ENCODE measurements at regions not wholly inside any gene's neighbourhood (a gene's known extent, or its start where the extent isn't known, plus 50 kb on each side); places are given as distances from the start of the nearest gene placed in this dataset.
"Not testable (repeated sequence)": the region's sequence is repeated elsewhere in the genome, so short reads cannot be mapped to it uniquely, and the experiment has no call there.

DNA sequence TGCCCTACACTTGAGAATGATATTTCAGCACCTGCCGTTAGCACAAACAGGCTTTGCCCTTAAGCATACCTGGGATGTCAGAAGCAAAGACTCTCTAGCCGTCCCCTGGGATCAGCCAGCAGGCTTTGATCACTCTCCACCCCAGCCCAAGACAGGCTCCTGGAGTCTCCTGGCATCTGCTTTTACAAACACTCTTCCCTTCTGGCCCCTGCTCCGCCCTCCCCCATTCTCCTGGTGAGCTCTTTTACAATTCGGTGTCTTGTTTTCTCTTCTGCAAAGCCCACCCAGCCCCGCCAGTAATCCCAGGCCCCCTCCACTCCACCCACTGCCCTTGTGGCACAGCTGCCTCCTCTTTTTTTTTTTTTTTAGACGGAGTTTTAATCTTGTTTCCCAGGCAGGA is 50.4 kb downstream of the KATNIP start:
- DNase-seq (ENCODE audit: low read depth in 2 of 2): no peak

DNA sequence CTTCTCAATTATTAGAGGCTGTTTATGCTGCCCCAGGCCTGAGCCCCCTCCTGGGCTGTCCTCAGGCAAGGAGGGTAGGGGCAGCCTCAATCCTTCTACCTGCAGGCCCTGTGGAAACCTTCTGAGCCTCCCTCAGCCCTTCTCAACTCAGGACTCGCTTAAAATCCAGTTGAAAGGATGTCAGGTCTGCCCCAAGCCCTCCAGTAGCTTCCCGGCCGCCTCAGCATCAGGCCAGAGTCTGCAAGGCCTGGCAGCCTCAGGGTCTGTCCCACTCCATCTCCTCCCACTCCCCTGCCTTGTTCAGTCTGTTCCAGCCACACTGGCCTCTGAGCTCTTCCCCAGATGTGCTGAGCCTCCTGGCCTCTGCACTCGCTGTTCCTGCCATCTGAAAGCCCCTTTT is 52.2 kb downstream of the KATNIP start:
- no peak for DNase-seq (ENCODE audit: low read depth in 2 of 2)

DNA sequence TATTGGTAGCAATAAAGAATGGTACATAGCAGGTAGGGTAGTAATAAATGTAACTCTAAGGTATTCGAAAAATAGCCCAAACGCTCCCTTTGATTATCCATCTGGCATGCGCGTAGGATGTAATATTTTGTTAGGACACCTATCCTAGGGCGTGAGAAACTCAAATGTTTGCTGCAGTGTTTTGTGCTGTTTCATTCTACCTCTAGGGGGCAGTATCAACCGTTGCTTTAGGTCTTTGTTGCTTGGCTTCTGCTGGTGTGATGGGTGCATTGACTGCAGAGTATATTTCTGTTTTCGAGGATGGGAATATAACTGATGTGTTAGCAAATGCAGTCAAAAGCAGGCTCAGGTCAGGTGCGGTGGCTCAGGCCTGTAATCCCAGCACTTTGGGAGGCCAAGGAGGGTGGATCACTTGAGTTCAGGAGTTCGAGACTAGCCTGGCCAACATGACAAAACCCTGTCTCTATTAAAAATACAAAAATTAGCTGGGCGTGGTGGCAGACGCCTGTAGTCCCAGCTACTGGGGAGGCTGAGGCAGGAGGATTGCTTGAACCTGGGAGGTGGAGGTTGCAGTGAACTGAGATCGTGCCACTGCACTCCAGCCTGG is 55.7 kb downstream of the KATNIP start:
- DNase-seq (ENCODE audit: low read depth in 2 of 2): peak in 1 of 2 experiments; percentile 1

DNA sequence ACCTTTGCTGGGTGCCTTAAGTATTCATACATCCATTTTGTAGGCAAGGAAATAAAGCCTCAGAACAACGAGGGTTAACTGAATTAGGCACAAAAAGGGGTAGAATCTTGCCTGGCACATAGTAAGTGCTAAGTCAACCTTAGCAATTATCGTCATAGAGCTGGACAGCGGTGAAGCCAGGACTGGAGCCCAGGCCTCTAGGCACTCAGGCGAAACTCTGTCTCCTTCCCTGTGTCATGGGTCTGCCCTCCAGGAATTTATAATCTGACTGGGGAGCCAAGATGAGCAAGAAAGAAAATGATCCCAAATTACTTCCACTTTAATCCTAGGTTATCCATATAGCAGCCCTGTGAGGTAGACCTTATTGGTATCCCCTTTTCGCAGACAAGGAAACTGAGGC is 61.4 kb downstream of the KATNIP start:
- DNase-seq (ENCODE audit: low read depth in 2 of 2): no peak

DNA sequence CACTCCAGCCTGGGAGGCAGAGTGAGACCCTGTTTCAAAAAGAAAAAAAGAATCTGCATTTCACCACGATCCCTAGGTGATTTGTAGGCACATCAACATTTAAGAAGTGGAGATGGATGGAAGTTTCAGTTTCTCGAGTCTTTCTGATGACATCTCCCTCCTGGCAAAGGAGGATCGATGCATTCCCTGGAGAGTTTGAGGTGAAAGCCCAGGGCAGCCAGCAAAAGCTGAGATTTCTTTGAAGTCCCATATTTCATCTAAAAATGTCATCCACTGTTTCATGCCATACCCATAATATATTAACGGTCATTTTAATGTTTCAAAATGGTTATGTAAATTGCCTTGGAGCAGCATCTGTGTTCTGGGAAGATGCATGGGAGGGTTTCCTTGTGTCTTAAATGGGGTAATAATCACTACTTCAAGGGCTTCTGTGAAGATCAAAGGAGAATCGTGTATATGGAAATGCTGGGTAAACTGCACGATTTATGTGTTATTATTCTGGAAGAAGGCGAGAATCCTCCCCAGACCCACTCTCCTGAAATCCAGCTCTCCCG is 63.4 kb downstream of the KATNIP start:
- DNase-seq (ENCODE audit: low read depth in 2 of 2): no peak

DNA sequence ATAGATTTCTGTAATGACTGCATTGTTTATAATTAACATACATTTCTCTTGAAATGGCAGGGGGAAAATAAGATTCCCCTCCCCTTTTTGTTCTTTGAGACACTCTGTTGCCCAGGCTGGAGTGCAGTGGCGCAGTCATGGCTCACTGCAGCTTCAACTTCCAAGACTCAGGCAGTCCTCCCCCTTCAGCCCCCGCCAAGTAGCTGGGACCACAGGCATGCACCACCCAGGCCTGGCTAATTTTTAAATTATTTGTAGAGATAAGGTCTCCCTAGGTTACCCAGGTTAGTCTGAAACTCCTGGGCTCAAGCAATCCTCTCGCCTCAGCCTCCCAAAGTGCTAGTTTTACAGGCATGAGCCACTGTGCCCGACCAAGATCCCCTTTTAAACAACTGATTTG is 67.7 kb downstream of the KATNIP start:
- DNase-seq (ENCODE audit: low read depth in 2 of 2): no peak

DNA sequence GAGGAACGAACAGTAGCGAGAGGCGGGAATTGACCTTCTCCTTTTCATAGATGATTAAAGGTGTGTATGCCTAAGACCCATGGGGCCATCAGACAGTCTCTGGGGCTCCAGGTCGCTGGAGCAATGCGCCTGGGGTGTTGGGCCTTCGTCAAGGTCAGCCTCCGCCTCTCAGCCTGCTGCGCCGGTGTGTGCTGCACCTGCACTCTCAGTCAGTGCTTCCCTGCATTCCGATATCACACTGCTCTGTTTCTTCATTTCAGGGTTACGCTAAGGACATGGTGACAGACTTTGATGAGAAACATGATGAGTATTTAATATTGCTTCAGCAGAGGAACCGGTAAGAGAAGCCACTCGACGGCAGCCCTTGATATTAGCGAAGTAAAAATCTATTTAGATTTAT is 68.2 kb downstream of the KATNIP start:
- DNase-seq (ENCODE audit: low read depth in 2 of 2): no peak

DNA sequence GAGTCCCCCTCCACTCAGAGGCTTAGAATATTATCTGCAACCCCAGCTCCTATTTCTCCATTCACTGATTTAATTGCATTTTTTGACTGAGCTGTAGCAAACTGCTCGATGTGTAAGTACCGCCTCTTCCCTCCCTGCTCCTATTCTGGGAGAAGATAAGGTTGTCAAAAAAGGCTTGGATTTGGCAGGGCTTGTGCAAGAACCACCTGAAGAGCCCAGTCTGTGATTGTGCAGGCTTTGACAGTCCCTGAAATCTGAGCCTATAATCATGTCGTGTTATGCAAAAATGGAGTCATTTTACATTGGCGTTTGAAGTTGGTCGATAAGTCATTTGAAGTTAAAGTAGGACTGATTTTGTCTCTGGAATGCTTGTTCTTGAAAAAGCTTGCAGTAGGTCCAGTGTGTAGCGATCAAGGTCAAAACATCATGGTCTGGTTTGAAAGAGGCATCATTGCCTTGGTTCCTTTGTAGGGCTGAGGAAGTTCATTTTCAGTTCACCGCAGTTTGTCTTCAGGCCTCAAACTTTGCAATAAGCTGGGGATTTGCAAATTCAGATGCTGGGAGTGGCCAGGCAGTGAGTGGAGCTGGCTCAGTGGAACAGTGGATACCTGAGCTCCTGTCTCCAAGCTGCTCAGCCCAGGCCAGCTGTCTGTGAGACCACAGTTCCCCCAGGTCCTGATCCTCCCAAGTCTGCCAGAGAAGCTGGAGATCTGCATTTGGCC is 68.8 kb downstream of the KATNIP start:
- no peak for DNase-seq (ENCODE audit: low read depth in 2 of 2)

DNA sequence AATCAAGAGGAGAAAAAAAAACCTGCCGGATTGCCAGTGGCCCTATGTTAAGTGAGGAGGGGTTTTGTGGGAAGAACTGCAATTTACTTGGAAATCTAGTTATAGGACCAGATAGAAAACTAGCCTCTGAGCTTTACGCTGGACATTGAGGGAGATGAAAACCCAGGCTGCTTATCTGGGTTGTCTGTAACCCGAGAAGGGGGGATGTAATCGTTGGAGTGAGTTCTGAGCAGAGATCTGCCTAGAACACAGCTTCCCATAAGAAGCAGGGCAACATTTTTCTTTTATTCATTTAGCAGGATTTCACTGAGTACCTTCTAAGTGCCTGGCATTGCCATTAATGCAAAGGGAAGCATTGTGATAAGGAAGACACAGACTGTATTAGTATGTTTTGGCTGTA is 70.6 kb downstream of the KATNIP start:
- no peak for DNase-seq (ENCODE audit: low read depth in 2 of 2)

DNA sequence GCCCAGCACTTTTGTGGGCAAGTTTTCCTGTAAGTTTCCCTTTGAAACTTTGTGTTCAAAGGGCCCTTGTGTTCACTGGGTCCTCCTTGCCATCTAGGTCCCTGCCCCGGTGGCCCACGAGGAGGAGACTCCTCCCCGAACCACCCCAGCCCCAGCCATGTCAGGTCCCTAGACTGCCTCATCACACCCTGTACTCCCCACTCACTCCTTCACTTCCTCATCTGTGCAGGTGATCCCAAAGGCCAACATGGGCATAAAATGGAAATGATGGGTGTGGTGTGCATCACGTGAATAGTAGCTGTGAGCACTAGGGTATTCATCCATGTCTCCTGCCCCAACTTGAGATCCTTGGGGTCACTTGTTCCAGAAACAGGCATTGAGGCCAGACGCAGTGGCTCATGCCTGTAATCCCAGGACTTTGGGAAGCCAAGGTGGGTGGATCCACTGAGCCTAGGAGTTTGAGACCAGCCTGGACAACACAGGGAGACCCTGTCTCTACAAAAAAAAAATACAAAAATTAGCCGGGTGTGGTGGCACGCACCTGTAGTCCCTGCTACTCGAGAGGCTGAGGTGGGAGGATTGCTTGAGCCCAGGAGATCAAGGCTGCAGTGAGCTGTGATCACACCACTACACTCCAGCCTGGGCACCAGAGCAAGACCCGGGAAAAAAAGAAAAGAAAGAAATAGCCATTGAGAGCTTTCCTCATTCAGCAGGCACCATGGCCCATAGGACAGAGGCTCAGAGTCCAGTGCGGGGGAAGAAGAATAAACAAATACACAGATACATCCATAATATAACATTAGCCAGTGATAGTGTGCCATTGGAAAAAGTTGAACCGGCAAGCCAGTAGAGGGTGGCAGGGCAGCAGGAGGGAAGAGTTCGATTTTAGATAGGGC is 74.5 kb downstream of the KATNIP start:
- DNase-seq (ENCODE audit: low read depth in 2 of 2): no peak

DNA sequence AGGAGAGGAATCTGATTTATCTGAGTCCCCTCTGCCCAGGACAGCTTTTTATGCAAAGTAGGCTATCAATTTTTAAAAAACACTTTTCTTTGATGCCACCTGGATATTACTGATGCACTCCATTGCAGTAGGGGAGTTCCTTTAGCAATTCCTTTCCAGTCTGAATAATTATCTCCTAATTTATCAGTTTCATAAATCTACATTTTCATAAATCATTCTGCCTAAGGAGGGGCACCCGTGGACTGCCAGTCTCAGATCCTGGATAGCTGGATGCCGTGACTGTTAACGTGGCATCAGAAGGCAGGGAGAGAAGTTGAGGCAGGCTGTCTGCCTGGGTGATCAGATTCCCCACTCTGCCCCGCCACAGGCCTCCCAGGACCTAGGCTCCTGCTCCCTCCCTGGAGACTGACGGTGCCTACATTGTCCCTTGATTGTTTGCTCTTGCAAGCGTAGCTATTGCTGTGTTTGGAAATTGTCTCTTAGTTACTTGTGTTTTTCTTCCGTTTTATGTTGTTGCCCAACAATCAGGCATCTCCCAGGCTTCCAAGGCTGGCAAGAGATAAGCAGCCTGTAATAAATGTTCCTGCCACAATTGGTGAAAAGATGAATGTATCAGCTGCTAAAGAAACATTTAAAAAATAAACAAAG is 75.2 kb downstream of the KATNIP start:
- no peak for DNase-seq (ENCODE audit: low read depth in 2 of 2)

DNA sequence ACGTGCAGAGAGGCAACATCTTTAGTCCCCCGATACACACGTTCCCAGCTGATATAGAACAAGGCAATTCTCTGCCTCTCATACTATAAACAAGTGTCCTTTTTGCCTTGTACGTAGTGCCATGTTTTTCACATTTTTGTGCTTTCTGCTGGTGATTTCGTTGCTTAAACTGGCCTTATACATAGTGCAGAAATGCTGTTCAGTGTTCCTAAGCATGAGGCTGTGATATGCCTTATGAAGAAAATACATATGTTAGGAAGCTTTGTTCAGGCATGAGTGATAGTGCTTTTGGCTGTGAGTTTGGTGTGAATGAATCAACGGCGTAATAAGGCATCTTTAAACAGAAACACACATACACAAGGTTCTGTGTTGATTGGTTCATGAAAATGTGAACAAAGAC is 77.2 kb downstream of the KATNIP start:
- DNase-seq (ENCODE audit: low read depth in 2 of 2): no peak

DNA sequence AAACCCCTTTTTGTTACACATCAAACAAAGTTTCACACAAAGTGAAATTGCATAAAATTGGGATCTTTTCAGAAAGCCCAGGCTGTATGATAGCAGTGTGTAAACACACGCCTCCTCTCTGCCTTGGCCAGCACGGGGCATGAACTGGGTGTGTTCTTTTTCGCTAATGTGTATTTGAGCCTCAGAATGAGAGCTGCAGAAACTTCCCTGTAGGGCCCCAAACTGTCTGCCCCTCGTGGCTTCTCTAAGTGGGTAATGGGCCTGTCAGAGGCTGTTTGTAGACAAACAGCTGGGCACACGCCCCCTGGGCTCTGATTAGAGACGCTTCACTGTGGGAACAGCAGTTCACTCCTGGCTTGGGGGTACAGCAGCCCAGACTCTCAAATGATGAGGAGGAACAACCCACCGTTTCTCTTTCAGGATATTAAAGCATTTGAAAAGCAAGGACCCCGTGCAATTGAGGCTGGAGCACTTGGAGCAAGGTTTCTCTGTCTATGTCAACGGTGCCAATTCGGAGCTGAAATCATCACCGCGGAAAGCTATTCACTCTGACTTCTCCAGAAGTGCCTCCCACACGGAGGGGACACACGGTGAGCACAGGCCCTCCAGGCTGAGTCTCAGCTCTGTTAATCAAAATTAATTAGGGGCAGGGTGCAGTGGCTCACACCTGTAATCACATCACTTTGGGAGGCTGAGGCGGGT is 78.4 kb downstream of the KATNIP start:
- no peak for DNase-seq (ENCODE audit: low read depth in 2 of 2)

DNA sequence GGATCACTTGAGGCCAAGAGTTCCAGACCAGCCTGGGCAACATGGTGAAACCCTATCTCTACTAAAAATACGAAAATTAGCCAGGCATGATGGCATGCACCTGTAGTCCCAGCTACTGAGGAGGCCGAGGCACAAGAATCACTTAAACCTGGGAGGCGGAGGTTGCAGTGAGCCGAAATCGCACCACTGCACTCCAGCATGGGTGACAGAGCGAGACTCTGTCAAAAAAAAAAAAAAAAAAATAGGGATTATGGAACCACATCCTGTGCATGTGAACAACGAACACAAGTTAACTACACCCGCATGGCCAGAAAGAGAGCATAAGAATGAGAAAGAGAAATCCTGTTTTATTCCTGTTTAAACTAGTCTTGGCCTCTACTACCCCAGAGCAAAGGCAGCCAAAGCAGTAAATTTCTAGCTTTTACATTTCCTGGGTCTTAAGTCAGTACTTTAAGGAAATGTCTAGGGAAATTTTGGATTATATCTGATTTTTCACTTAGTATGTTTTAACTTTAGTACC is 79.1 kb downstream of the KATNIP start:
- not testable (repeated sequence) for DNase-seq (ENCODE audit: low read depth in 2 of 2)

DNA sequence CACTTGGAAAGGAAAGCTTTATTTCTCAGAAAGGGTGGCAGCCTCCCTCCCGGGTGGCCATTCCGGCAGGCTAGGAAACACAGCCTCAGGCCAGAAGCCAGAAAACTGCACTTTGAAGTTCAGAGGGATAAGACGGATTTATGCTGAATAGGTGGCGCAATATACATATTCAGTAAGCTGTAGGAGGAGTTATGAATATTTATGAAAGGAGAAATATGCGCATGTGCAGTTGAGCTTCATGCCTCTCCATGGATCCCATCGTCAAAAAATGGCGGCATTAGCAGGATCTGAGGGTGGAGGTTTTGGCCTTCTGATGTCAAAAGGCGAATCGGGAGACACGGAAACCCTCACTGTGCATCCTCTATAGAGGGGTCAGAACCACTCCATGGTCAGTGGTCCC is 82.3 kb downstream of the KATNIP start:
- no peak for DNase-seq (ENCODE audit: low read depth in 2 of 2)

DNA sequence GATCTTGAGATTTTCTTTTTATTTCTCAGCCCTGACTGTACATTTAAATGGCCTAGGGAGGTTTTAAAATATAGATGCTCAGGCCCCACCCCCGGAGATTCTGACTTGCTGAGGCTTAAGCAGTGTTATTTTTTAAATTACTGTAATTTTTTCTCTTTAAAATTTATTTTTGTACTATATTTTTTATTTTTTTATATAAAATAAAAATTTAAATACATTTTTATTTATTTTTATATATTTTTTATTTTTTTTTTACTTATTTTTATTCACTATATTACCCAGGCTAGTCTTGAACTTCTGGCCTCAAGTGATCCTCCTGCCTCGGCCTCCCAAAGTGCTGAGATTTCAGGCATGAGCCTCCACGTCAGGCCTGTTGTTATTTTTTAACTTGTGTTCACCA is 83.3 kb downstream of the KATNIP start:
- no peak for DNase-seq (ENCODE audit: low read depth in 2 of 2)

DNA sequence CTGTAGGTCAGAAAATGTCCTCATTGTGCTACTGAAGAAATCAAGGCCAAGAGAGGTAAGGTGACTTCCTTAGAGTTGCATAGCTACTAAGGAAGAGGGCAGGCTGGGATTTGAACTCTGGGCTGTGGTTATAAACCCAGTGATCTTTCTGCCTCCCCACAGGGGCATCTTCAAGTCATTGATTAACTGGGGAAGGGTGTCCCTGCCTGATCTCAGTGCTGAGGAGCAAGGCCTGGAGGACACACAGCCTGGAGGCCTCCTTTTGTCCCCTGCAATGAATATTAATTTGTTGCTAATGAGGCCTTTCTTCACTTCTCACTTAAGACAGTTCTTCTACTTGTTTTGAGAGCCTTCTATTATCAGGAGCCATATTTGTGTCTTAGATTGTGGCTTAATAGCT is 83.8 kb downstream of the KATNIP start:
- DNase-seq (ENCODE audit: low read depth in 2 of 2): no peak

DNA sequence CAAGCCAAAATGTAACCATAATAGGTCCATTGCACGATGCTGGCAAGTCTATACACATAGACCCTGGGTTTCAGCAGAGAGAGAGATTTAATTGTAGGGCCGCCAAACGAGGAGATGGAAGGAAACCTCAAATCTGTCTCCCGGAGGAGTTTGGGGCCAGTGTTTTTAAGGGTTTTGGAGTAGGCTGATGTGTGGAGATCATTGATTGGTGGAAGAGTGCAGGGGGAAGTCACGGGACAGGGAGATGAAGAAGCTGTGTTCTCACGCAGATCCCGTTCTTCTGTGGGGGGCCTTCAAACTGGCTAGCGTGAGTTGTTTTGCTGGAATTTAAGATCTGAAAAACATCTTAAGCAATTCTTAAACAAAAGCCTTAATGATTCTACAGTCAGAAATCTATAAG is 84.8 kb downstream of the KATNIP start:
- no peak for DNase-seq (ENCODE audit: low read depth in 2 of 2)

DNA sequence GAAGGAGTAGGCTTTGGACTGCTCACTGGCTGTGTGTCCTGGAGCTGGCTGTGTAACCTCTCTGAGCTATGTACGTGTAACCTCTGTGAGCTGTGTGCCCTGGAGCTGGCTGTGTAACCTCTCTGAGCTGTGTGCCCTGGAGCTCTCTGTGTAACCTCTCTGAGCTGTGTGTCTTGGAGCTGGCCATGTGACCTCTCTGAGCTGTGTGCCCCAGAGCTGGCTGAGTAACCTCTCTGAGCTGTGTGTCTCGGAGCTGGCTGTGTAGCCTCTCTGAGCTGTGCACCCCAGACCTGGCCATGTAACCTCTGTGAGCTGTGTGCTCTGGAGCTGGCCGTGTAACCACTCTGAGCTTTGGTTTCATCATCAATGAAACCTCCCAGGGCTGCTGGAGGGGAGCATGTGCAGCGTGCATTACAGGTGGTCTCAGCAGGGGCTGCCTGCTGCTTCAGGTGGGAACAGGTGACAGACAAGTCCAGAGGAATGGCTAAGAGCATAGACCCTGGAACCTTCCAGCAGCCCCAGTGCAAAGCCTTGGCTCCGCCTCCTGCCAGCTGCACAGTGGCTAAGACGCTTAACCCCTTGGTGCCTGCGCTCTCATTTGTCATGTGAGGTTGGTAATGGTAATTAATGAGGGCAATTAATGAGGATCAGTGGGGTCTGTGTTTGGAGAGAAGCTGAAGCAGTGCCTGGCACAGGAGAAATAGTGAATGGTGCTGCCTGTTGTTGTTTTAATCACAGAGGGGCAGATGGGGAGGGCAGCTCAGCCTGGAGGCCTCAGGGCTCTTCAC is 86.7 kb downstream of the KATNIP start:
- no peak for DNase-seq (ENCODE audit: low read depth in 2 of 2)

DNA sequence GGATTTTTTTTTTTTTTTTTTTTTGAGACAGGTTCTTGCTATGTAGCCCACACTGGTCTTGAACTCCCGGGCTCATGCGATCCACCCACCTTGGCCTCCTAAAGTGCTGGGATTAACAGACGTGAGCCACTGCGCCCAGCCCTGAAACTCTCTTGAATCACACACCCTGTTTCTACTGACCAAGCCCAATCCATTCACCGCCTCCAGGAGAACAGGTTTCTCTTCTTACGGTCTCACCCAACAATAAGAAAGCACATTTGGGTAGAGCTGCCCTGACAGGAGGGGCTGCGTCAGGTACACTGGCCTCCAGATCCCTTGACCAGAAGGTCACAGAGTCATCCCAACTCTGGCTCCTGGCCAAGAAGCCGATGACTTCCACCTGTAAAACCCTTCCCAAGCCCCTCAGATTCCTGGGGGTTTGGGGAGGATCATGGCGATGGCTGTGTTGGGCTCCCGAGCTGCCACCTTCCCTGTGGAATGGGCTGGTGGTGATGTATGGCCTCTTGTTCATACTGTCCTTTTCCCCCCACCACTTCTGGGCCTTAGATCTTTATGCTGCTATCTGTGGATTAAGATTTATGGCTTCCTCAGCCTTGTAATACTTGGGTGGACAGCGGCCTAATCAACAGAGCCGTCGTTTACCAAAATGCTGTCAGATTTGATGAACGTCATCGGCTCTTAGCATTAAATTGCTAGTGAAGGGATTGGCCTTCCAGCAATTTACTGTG is 89.1 kb downstream of the KATNIP start:
- no peak for DNase-seq (ENCODE audit: low read depth in 2 of 2)
